HEK293T (cell line): ENCODE measurements at regions not wholly inside any gene's neighbourhood (a gene's known extent, or its start where the extent isn't known, plus 50 kb on each side); places are given as distances from the start of the nearest gene placed in this dataset.

ENCODE experiments used
- CTCF ChIA-PET: fragments of 350-600 bp; formaldehyde crosslinking; extraction: SDS; loops from one replicate; lab custom pipeline; 2021; ENCODE audit warnings: antibody characterized with exemption, inconsistent platforms; lab: Yijun Ruan, JAX
- POLR2A ChIA-PET: fragments of 350-600 bp; formaldehyde crosslinking; extraction: SDS; loops from one replicate; lab custom pipeline; 2020; ENCODE audit warnings: antibody characterized with exemption, inconsistent platforms; lab: Yijun Ruan, JAX
- DNase-seq: peaks from one replicate; pipeline ENCODE4 v3.0.0; 2012; ENCODE audit warnings: mixed read lengths; ENCODE audit errors: extremely low spot score
- ARNT ChIP-seq: fragments of 450-650 bp; IDR thresholded peaks from 2 replicates; pipeline ENCODE4 v1.6.1; 2017; ENCODE audit warnings: mild to moderate bottlenecking
- BHLHE40 ChIP-seq: fragments of 450-650 bp; IDR thresholded peaks from 2 replicates; pipeline ENCODE4 v1.6.1; 2016; ENCODE audit warnings: mild to moderate bottlenecking, moderate library complexity, borderline replicate concordance
- CTBP1 ChIP-seq: fragments of 450-650 bp; IDR thresholded peaks from 2 replicates; pipeline ENCODE4 v1.6.1; 2016; ENCODE audit warnings: borderline replicate concordance
- ELF4 ChIP-seq: fragments of 450-650 bp; IDR thresholded peaks from 2 replicates; pipeline ENCODE4 v1.6.1; 2017; ENCODE audit warnings: antibody characterized with exemption
- FOXA1 ChIP-seq: fragments of 450-650 bp; IDR thresholded peaks from 2 replicates; pipeline ENCODE4 v1.6.1; 2016; ENCODE audit warnings: mild to moderate bottlenecking
- FOXK2 ChIP-seq: fragments of 450-650 bp; IDR thresholded peaks from 2 replicates; pipeline ENCODE4 v1.6.1; 2016; ENCODE audit warnings: mild to moderate bottlenecking
- FOXM1 ChIP-seq: fragments of 450-650 bp; IDR thresholded peaks from 2 replicates; pipeline ENCODE4 v1.6.1; 2017; ENCODE audit warnings: mild to moderate bottlenecking, borderline replicate concordance
- HDGF ChIP-seq: fragments of 450-650 bp; IDR thresholded peaks from 2 replicates; pipeline ENCODE4 v1.6.1; 2017; ENCODE audit warnings: antibody characterized with exemption, borderline replicate concordance
- L3MBTL2 ChIP-seq: fragments of 450-650 bp; conservative IDR thresholded peaks from 2 replicates; pipeline ENCODE4 v1.6.1; 2016; ENCODE audit warnings: mild to moderate bottlenecking
- LEF1 ChIP-seq: fragments of 450-650 bp; IDR thresholded peaks from 2 replicates; pipeline ENCODE4 v1.6.1; 2017; ENCODE audit warnings: mild to moderate bottlenecking, borderline replicate concordance
- NFRKB ChIP-seq: fragments of 450-650 bp; IDR thresholded peaks from 2 replicates; pipeline ENCODE4 v1.6.1; 2016; ENCODE audit warnings: mild to moderate bottlenecking, moderate library complexity
- SP1 ChIP-seq: fragments of 450-650 bp; IDR thresholded peaks from 2 replicates; pipeline ENCODE4 v1.6.1; 2017
- SUZ12 ChIP-seq: fragments of 450-650 bp; IDR thresholded peaks from 2 replicates; pipeline ENCODE4 v1.6.1; 2016; ENCODE audit warnings: mild to moderate bottlenecking
- TARDBP ChIP-seq: fragments of 450-650 bp; IDR thresholded peaks from 2 replicates; pipeline ENCODE4 v1.6.1; 2016
- ZNF384 ChIP-seq: fragments of 450-650 bp; IDR thresholded peaks from 2 replicates; pipeline ENCODE4 v1.6.1; 2016
- TF ChIP-seq, protein P1 (sequence below): fragments of 450-650 bp; IDR thresholded peaks from 2 replicates; pipeline ENCODE4 v1.6.1; 2016

DNA sequence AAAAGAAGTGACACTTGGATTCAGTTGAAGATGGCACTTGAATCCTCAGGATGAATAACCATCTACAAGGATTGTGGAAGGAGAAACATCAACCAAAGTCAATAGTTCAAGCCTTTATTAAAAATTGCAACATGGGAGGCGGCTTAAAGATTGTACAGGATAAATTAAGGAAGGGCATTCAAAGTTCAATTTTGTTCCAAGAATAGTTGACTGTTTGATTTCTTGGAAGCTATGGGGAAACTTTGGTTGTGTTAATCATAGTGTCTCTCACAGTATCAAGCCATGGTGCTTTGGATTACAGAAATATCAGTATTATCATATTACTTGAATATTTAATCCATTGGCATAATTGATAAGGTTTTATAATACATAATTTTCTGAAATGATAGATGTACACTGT is 1844.3 kb downstream of the MAT2B start:
- no peak for TF ChIP-seq ARNT
- TF ChIP-seq ELF4, result no peak
- no peak for TF ChIP-seq NFRKB
- TF ChIP-seq FOXA1, result no peak
- DNase-seq, result no peak
- ChIA-PET CTCF (no interaction called here), POLR2A (no interaction called here)

DNA sequence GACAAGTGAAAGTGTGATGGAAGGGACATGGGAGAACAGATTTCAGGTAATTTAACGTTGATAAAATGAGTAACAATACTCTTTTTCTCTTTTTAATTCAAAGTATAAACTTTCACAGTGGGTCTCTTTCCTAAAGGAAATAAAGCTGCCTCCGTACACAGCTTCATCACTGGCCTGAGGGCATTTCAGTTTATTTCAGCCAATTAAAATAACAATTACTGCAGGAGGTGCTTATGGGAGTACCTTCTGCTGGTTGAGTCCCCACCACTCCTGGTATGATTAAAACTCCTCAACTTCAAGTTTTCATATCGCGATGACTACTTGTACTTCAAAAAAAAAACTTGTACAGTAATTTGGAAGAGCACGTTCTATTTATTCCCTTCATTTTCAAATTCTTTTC is 1845.9 kb downstream of the MAT2B start:
- CTCF ChIA-PET, result no interaction called here
- no peak for DNase-seq
- POLR2A ChIA-PET, result no interaction called here
- TF ChIP-seq LEF1 (no peak), ZNF384 (no peak), ARNT (no peak), HDGF (no peak), BHLHE40 (no peak), FOXA1 (no peak)
- TF ChIP-seq, protein P1, sequence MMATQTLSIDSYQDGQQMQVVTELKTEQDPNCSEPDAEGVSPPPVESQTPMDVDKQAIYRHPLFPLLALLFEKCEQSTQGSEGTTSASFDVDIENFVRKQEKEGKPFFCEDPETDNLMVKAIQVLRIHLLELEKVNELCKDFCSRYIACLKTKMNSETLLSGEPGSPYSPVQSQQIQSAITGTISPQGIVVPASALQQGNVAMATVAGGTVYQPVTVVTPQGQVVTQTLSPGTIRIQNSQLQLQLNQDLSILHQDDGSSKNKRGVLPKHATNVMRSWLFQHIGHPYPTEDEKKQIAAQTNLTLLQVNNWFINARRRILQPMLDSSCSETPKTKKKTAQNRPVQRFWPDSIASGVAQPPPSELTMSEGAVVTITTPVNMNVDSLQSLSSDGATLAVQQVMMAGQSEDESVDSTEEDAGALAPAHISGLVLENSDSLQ, result no peak

DNA sequence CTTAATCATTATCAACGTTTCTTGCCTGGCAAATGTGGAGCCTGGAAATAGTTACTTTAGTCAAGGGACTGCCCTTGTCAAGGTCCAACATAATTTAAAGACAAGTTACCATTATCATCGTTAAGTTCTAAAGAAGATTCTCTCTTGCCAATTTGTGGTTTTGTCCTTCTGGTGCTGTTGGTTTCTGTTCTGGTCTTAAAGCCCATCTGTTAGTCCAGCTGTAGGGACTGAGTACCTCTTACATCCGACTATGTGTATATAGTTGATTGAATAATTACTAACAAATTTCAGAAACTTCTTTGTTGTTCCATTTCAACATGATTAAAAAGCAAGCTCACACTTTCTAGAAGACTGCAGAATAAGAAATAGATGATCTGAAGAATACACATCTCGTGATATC is 1854.9 kb downstream of the MAT2B start:
- no peak for TF ChIP-seq TARDBP
- no peak for TF ChIP-seq FOXK2
- TF ChIP-seq ARNT, result no peak
- no peak for TF ChIP-seq SUZ12
- TF ChIP-seq FOXA1, result no peak
- no peak for TF ChIP-seq CTBP1
- TF ChIP-seq HDGF, result no peak
- TF ChIP-seq, protein P1, result no peak
- TF ChIP-seq ELF4, result no peak
- POLR2A ChIA-PET, result no interaction called here
- DNase-seq, result no peak
- CTCF ChIA-PET, result no interaction called here

DNA sequence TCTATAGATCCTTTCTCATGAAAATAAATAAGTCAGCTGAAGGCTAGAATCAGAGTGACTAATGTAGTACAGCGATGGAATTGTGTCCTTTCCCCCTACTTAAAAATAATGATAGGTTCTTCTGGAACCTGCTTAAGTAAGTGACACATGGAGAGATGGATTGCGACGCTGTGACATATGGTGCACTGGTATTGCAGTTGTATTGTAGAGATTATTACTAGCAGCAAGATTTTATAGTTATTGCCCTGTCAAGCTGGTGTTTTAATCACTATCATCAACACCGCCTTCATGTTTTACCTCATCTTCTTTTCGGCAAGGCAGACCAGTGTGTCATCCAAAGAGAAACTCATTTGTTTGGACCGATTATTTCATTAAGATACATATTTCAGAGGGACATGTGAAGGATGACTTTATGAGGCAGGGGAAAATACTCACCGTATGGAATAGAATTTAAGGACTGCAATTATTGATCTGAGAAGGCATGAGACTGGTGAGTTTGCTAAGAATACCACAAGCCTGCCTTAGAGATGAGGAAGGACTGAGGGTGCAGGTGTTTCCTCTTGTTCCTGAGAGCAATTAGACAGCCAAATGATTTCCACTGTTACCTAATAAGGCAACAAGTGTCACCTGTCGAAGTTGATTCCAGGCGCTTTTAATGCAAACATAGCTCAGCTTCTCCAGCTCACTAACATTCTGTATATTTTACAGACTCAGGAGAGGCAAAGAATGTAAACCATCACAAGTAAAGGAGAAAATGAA is 1855.5 kb downstream of the MAT2B start:
- ChIA-PET CTCF (no interaction called here), POLR2A (no interaction called here)
- no peak for DNase-seq
- TF ChIP-seq TARDBP, result no peak

DNA sequence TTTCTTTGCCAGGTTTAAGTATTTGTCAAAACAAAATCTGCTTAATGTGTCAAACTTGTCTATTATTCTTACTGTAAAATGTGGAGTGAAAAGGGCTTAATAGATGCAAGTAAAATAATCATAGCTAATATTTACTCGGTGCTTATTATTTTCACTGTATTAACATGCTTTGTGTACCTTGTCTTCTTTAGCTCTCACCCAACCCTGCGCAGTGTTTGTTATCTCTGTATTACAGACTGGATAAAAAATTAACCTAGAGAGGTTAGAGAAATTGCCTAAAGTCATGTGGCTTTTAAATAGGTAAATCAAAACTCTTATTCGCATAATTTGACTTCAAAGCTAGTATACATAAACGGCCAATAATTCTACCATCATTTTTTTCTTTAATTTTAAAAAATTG is 1864.8 kb downstream of the MAT2B start:
- no peak for DNase-seq
- ChIA-PET POLR2A (no interaction called here), CTCF (no interaction called here)
- TF ChIP-seq LEF1 (no peak), CTBP1 (no peak), FOXM1 (no peak), FOXA1 (no peak), NFRKB (no peak), SP1 (no peak), ZNF384 (no peak), ARNT (no peak), TARDBP (no peak), L3MBTL2 (no peak), HDGF (no peak), FOXK2 (no peak), SUZ12 (no peak)
- TF ChIP-seq, protein P1, result no peak

DNA sequence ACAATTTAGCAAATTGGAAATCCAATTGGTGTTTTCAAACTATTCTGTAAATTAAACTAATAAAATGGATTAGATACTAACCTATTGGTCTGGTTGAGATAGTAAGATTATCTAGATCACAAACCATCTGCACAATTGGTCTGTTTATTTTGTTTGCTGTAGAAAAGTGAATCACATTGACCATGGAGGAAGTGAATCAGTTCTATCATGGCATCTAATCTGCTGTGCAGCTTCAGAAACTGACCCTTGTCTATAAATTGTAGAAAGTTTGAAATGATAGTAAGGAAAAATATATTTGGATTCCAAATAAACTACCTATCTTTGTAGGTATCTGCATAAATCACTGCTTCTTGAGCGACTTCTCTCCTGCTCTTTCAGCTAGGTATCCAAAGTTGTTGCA is 1865.4 kb downstream of the MAT2B start:
- POLR2A ChIA-PET, result no interaction called here
- DNase-seq, result no peak
- CTCF ChIA-PET, result no interaction called here
- TF ChIP-seq BHLHE40, result no peak
- TF ChIP-seq L3MBTL2, result no peak
- no peak for TF ChIP-seq NFRKB
- TF ChIP-seq, protein P1, result no peak
- no peak for TF ChIP-seq LEF1

DNA sequence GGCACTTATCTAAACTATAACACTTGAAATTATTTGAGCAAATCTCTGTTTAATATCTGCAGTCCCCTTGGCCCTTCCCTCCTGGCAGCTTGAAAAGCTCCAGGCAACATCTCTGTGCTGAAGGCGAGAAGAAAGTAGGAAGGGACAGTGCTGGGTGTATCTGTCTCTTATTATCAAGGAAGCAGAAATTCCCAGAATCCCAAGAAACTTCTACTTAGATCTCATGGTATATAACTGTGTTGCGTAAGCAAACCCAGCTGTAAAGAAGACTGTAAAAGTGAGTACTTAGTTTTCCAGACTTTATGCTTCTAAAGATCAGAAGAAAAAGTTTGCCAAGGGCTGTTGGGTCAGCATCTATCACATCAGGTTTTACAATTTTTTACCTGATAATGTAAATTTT is 1869.8 kb downstream of the MAT2B start:
- CTCF ChIA-PET, result no interaction called here

More for the DNA sequence above, 1869.8 kb downstream of the MAT2B start:
- POLR2A ChIA-PET, result no interaction called here
- TF ChIP-seq TARDBP (no peak), LEF1 (no peak), FOXM1 (no peak), BHLHE40 (no peak), SUZ12 (no peak), CTBP1 (no peak), L3MBTL2 (no peak), ARNT (no peak), ELF4 (no peak), HDGF (no peak), FOXA1 (no peak), SP1 (no peak), ZNF384 (no peak), NFRKB (no peak), FOXK2 (no peak)
- TF ChIP-seq, protein P1, result no peak
- DNase-seq, result no peak
